Upper lobe of left lung (tissue), 4 donors: ENCODE measurements at regions not wholly inside any gene's neighbourhood (a gene's known extent, or its start where the extent isn't known, plus 50 kb on each side); places are given as distances from the start of the nearest gene placed in this dataset.

Source experiments
- CTCF ChIP-seq, 6 experiments: fragments of 450-650 bp in 4 of 6; fragments of 200-600 bp in 2 of 6; sonication (generic) in 2 of 6; IDR thresholded peaks; one replicate each; pipeline ENCODE4 v1.5.1; 2016 to 2019; ENCODE audit warnings: antibody characterized with exemption in 6 of 6
- EP300 ChIP-seq, 4 donors: sonication (generic); formaldehyde crosslinking; IDR thresholded peaks; one replicate each; pipeline ENCODE4 v1.5.1; 2017; ENCODE audit warnings: antibody characterized with exemption in 4 of 4, control low read depth in 2 of 4
- POLR2A ChIP-seq, 4 donors: fragments of 450-650 bp; IDR thresholded peaks; one replicate each; pipeline ENCODE4 v1.5.1; 2016 to 2017; ENCODE audit warnings: antibody characterized with exemption in 4 of 4, mild to moderate bottlenecking in 2 of 4

- no peak for TF ChIP-seq CTCF (IDR thresholded peaks at IDR 0.05)
- TF ChIP-seq POLR2A (IDR thresholded peaks at IDR 0.05), result no peak
- no peak for TF ChIP-seq EP300 (IDR thresholded peaks at IDR 0.05)
Observed at GRCh38 chr2:20913491-20913890, 90.6 kb upstream of the LDAH start.
